ENCODE measurements at regions not wholly inside any gene's neighbourhood (a gene's known extent, or its start where the extent isn't known, plus 50 kb on each side); places are given as distances from the start of the nearest gene placed in this dataset.

- no peaks in the 10 kb centered on the region for H3K9me2 ChIP-seq (replicated peaks; ENCODE audit: insufficient read depth)
- DNase-seq (ENCODE audit: low spot score), result no peak
- WGBS (ENCODE audit: low lambda C conversion rate, missing lambda C conversion rate), result 95% methylated on average over 2 of the region's 2 CpGs
Measured at GRCh38 chr12:92047393-92047826, 98.2 kb downstream of the BTG1 start.

GRCh38 chr12:92046557-92047392, 98.9 kb downstream of the BTG1 start:
- Histone ChIP-seq H3K36me3 (replicated peaks; ENCODE audit: insufficient read depth, low read depth) (no peaks in the 10 kb centered on the region), H4K20me1 (ENCODE audit: insufficient read depth, poor library complexity, severe bottlenecking) (no peaks in the 10 kb centered on the region), H3K9me3 (ENCODE audit: low read depth) (no peaks in the 10 kb centered on the region), H2AFZ (no peak overlapping the region), H3K79me2 (no peaks in the 10 kb centered on the region), H3K4me3 (no peak overlapping the region), H3K27ac (no peak overlapping the region), H3K27me3 (no peaks in the 10 kb centered on the region), H3K9me2 (replicated peaks; ENCODE audit: insufficient read depth) (no peaks in the 10 kb centered on the region), H3K4me1 (ENCODE audit: insufficient read depth) (no peaks in the 10 kb centered on the region), H3K4me2 (no peak overlapping the region)
- no peak for DNase-seq (ENCODE audit: low spot score)
- TF ChIP-seq CTCF (IDR thresholded peaks at IDR 0.05; ENCODE audit: poor library complexity), result no peak
- TF ChIP-seq EZH2 (IDR thresholded peaks at IDR 0.05; ENCODE audit: borderline replicate concordance), result no peak
- no peak for TF ChIP-seq EZH2phosphoT487 (IDR thresholded peaks at IDR 0.05; ENCODE audit: low read depth, severe bottlenecking, unreplicated experiment)
- WGBS (ENCODE audit: low lambda C conversion rate, missing lambda C conversion rate), result 78% methylated on average over 7 of the region's 7 CpGs

More at GRCh38 chr12:92047393-92047826, 98.2 kb downstream of the BTG1 start:
- Histone ChIP-seq H2AFZ (no peak overlapping the region), H3K9me3 (ENCODE audit: low read depth) (no peaks in the 10 kb centered on the region), H3K79me2 (no peaks in the 10 kb centered on the region), H3K27ac (no peak overlapping the region), H3K4me1 (ENCODE audit: insufficient read depth) (no peaks in the 10 kb centered on the region), H3K36me3 (replicated peaks; ENCODE audit: insufficient read depth, low read depth) (no peaks in the 10 kb centered on the region), H4K20me1 (ENCODE audit: insufficient read depth, poor library complexity, severe bottlenecking) (no peaks in the 10 kb centered on the region), H3K4me2 (no peak overlapping the region), H3K27me3 (no peaks in the 10 kb centered on the region), H3K4me3 (no peak overlapping the region)
- TF ChIP-seq EZH2phosphoT487 (IDR thresholded peaks at IDR 0.05; ENCODE audit: low read depth, severe bottlenecking, unreplicated experiment), result no peak
- no peak for TF ChIP-seq CTCF (IDR thresholded peaks at IDR 0.05; ENCODE audit: poor library complexity)
- no peak for TF ChIP-seq EZH2 (IDR thresholded peaks at IDR 0.05; ENCODE audit: borderline replicate concordance)

GRCh38 chr12:92045852-92046251, 99.8 kb downstream of the BTG1 start:
- no peaks in the 10 kb centered on the region for H3K9me2 ChIP-seq (replicated peaks; ENCODE audit: insufficient read depth)
- 91% methylated on average over 2 of the region's 2 CpGs for WGBS (ENCODE audit: low lambda C conversion rate, missing lambda C conversion rate)
- H3K4me1 ChIP-seq (ENCODE audit: insufficient read depth), result no peaks in the 10 kb centered on the region
- H4K20me1 ChIP-seq (ENCODE audit: insufficient read depth, poor library complexity, severe bottlenecking), result no peaks in the 10 kb centered on the region
- DNase-seq (ENCODE audit: low spot score), result no peak
- TF ChIP-seq EZH2phosphoT487 (IDR thresholded peaks at IDR 0.05; ENCODE audit: low read depth, severe bottlenecking, unreplicated experiment) (no peak), EZH2 (IDR thresholded peaks at IDR 0.05; ENCODE audit: borderline replicate concordance) (no peak), CTCF (IDR thresholded peaks at IDR 0.05; ENCODE audit: poor library complexity) (no peak)
- no peaks in the 10 kb centered on the region for H3K79me2 ChIP-seq
- H2AFZ ChIP-seq, result no peak overlapping the region
- H3K9me3 ChIP-seq (ENCODE audit: low read depth), result no peaks in the 10 kb centered on the region
- no peak overlapping the region for H3K4me2 ChIP-seq
- no peaks in the 10 kb centered on the region for H3K27me3 ChIP-seq
- no peaks in the 10 kb centered on the region for H3K36me3 ChIP-seq (replicated peaks; ENCODE audit: insufficient read depth, low read depth)
- no peak overlapping the region for H3K27ac ChIP-seq
- H3K4me3 ChIP-seq, result no peak overlapping the region

Measured in hepatocyte (in vitro differentiated cells).